ENCODE measurements at regions not wholly inside any gene's neighbourhood (a gene's known extent, or its start where the extent isn't known, plus 50 kb on each side); places are given as distances from the start of the nearest gene placed in this dataset.
"Not testable (repeated sequence)": the region's sequence is repeated elsewhere in the genome, so short reads cannot be mapped to it uniquely, and the experiment has no call there.

GRCh38 chr7:23887660-23888059 is 177.6 kb downstream of the STK31 start:
- no peak for DNase-seq

GRCh38 chr7:23888958-23889357 is 178.9 kb downstream of the STK31 start:
- no peak for DNase-seq

- no peak for DNase-seq
These were observed 179.5 kb downstream of the STK31 start for GRCh38 chr7:23889566-23889965.

GRCh38 chr7:23892019-23892418 is 182.0 kb downstream of the STK31 start:
- no peak for DNase-seq

GRCh38 chr7:23893176-23893941 is 183.3 kb downstream of the STK31 start:
- DNase-seq, result no peak

- no peak for DNase-seq
These were observed 184.2 kb downstream of the STK31 start for GRCh38 chr7:23893942-23894891.

GRCh38 chr7:23894892-23895569 is 185.0 kb downstream of the STK31 start:
- no peak for DNase-seq

GRCh38 chr7:23895666-23896096 is 185.7 kb downstream of the STK31 start:
- DNase-seq, result no peak

- DNase-seq, result no peak
These were observed 188.6 kb downstream of the STK31 start for GRCh38 chr7:23898619-23899018.

- DNase-seq, result not testable (repeated sequence)
These were observed 194.9 kb downstream of the STK31 start for GRCh38 chr7:23904901-23905300.

GRCh38 chr7:23907012-23907411 is 197.0 kb downstream of the STK31 start:
- no peak for DNase-seq

- DNase-seq, result no peak
These were observed 199.4 kb downstream of the STK31 start for GRCh38 chr7:23909426-23909825.

- no peak for DNase-seq
These were observed 202.0 kb downstream of the STK31 start for GRCh38 chr7:23912065-23912464.

- DNase-seq, result no peak
These were observed 203.0 kb downstream of the STK31 start for GRCh38 chr7:23913016-23913415.

- no peak for DNase-seq
These were observed 205.2 kb downstream of the STK31 start for GRCh38 chr7:23915236-23915635.

GRCh38 chr7:23918286-23918685 is 208.3 kb downstream of the STK31 start:
- no peak for DNase-seq

GRCh38 chr7:23918856-23919255 is 208.8 kb downstream of the STK31 start:
- no peak for DNase-seq

GRCh38 chr7:23925088-23925487 is 215.1 kb downstream of the STK31 start:
- no peak for DNase-seq

- DNase-seq, result no peak
These were observed 217.8 kb downstream of the STK31 start for GRCh38 chr7:23927709-23928417.

GRCh38 chr7:23928418-23928775 is 218.4 kb downstream of the STK31 start:
- no peak for DNase-seq

- DNase-seq, result no peak
These were observed 220.3 kb downstream of the STK31 start for GRCh38 chr7:23930312-23930711.

GRCh38 chr7:23931633-23932032 is 221.6 kb downstream of the STK31 start:
- no peak for DNase-seq

- DNase-seq, result no peak
These were observed 228.2 kb downstream of the STK31 start for GRCh38 chr7:23938215-23938614.

Measured in stimulated activated CD4-positive, alpha-beta T cell treated with anti-CD3 and anti-CD28 coated beads, Interleukin-4, amount 100 ng/mL, for 1 hour (primary cell).